ENCODE measurements at regions not wholly inside any gene's neighbourhood (a gene's known extent, or its start where the extent isn't known, plus 50 kb on each side); places are given as distances from the start of the nearest gene placed in this dataset.

GRCh38 chr10:10545771-10546170 lies 471.9 kb upstream of the CELF2 start:
- TF ChIP-seq RCOR1 (IDR thresholded peaks at IDR 0.05; ENCODE audit: low read depth, low read length) (no peak), SMC3 (IDR thresholded peaks at IDR 0.05) (no peak), PBX3 (IDR thresholded peaks at IDR 0.05) (no peak), MAFK (IDR thresholded peaks at IDR 0.05; ENCODE audit: partially characterized antibody) (no peak), CTCF (IDR thresholded peaks at IDR 0.05) (no peak), POLR2A (IDR thresholded peaks at IDR 0.05; ENCODE audit: low read length) (no peak), CHD2 (IDR thresholded peaks at IDR 0.05; ENCODE audit: low read length, partially characterized antibody) (no peak), RFX5 (IDR thresholded peaks at IDR 0.05) (no peak), KDM1A (IDR thresholded peaks at IDR 0.05; ENCODE audit: low read depth) (no peak), EP300 (IDR thresholded peaks at IDR 0.05) (no peak), ESRRA (IDR thresholded peaks at IDR 0.05; ENCODE audit: borderline replicate concordance, low read length) (no peak)
- TF ChIP-seq, protein P1, sequence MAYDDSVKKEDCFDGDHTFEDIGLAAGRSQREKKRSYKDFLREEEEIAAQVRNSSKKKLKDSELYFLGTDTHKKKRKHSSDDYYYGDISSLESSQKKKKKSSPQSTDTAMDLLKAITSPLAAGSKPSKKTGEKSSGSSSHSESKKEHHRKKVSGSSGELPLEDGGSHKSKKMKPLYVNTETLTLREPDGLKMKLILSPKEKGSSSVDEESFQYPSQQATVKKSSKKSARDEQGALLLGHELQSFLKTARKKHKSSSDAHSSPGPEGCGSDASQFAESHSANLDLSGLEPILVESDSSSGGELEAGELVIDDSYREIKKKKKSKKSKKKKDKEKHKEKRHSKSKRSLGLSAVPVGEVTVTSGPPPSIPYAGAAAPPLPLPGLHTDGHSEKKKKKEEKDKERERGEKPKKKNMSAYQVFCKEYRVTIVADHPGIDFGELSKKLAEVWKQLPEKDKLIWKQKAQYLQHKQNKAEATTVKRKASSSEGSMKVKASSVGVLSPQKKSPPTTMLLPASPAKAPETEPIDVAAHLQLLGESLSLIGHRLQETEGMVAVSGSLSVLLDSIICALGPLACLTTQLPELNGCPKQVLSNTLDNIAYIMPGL (CRISPR knock-in tag; IDR thresholded peaks at IDR 0.05; ENCODE audit: borderline replicate concordance): no peak
- TF ChIP-seq, protein P2, sequence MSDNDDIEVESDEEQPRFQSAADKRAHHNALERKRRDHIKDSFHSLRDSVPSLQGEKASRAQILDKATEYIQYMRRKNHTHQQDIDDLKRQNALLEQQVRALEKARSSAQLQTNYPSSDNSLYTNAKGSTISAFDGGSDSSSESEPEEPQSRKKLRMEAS (IDR thresholded peaks at IDR 0.05): no peak
- TF ChIP-seq, protein P3, sequence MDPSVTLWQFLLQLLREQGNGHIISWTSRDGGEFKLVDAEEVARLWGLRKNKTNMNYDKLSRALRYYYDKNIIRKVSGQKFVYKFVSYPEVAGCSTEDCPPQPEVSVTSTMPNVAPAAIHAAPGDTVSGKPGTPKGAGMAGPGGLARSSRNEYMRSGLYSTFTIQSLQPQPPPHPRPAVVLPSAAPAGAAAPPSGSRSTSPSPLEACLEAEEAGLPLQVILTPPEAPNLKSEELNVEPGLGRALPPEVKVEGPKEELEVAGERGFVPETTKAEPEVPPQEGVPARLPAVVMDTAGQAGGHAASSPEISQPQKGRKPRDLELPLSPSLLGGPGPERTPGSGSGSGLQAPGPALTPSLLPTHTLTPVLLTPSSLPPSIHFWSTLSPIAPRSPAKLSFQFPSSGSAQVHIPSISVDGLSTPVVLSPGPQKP (IDR thresholded peaks at IDR 0.05; ENCODE audit: low read depth, low read length): no peak
